GM21367 (cell line): ENCODE measurements at regions not wholly inside any gene's neighbourhood (a gene's known extent, or its start where the extent isn't known, plus 50 kb on each side); places are given as distances from the start of the nearest gene placed in this dataset.

Source experiments
- ATAC-seq: cut with Tn5 transposase; IDR thresholded peaks from one replicate; pipeline ENCODE4 v1.9.1; 2021; ENCODE audit not compliant: unreplicated experiment

- ATAC-seq, result no peak
Observed at GRCh38 chr2:45256173-45256866, 247.1 kb upstream of the SIX2 start.

GRCh38 chr2:45255563-45255962 is 246.3 kb upstream of the SIX2 start:
- ATAC-seq, result no peak

DNA sequence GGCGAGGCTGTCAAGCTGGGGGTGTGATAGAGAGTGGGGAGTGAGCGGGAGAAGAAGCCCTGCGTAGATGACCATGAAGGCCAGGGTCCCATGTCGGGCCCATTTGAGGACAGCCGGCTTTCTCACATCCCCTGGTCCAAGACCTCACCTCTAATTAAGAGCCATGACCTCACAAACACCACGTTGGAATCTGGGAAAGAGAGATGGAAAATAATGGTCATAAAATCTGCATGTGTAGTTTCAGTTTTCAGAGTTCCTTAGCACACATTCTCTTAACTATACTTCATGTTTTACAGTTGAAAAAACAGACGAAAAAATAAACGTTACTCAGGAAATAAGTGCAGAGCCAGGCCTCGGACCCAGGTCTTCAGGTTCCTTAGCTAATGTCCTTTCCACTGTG is 244.8 kb upstream of the SIX2 start:
- no peak for ATAC-seq

GRCh38 chr2:45253151-45253550 is 243.9 kb upstream of the SIX2 start:
- no peak for ATAC-seq

GRCh38 chr2:45250176-45250575 is 240.9 kb upstream of the SIX2 start:
- ATAC-seq, result no peak

DNA sequence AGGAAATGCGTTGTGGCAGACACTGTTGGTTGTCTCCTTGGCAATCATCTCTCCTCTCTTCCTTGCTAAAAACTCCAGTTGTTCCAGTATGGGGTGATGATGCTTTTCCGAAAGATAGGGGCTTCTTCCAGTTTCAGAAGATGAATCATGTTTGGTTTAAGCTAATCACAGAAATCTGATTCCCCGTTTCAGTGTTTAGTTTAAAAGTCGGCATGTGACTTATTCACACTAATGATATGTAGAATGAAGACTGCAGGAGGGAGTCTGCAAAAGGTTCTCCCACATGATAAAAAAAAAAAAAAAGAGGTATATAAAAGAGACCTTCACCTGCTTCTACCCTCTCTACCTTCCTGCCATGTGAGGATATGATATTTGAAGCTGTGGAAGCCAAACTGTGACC is 239.0 kb upstream of the SIX2 start:
- ATAC-seq, result no peak

- no peak for ATAC-seq
Observed at GRCh38 chr2:45244928-45245327, 235.7 kb upstream of the SIX2 start.

DNA sequence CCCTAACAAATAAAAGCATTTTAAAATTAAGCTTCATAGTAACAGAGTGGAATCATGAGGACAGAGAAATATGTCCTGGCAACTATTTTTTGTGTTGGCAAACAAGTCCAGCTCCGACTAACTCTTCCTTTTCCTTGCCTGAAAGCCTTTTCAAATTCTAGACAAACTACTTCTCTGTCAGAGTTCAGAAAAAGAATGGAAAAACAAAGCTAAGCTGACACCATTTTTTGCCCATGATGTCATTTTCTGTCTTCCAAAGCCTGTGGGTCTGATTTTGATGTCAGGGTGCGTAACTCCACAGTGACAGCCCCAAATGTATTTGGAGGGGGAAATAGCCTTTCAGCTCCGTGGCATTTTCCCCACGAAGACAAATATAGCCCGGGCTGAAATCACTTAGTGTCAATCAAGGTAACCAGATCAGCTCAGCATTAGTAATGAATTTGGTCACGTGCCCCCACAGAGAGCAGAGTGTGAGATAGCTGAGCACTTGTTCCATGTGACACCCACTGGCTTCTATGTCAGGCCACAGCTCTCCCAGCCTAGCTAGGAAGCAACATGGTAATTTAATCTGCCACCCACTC is 233.0 kb upstream of the SIX2 start:
- ATAC-seq, result no peak

DNA sequence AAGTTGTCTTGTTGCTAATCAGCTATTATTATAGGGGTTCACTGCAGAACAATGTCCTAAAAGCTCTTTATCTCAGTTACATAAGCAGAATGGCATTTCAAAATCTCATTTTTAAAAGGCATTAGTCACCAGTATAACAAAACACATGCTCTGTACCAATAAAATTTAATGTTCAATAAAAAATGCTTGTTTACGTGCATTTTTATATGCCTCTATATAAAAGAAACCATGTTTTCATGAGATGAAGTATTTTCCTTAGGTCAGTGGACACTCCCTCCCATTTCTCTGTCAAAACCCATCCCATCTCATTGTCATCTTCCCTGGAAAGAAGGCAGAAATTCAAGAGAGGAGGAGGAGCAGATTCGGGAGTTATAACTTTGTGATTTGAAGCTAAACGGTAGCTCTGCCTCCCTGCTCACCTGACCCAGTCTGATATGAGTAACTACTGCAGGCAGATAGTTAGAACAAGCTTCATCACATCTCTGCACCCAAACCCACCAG is 231.9 kb upstream of the SIX2 start:
- ATAC-seq, result no peak

DNA sequence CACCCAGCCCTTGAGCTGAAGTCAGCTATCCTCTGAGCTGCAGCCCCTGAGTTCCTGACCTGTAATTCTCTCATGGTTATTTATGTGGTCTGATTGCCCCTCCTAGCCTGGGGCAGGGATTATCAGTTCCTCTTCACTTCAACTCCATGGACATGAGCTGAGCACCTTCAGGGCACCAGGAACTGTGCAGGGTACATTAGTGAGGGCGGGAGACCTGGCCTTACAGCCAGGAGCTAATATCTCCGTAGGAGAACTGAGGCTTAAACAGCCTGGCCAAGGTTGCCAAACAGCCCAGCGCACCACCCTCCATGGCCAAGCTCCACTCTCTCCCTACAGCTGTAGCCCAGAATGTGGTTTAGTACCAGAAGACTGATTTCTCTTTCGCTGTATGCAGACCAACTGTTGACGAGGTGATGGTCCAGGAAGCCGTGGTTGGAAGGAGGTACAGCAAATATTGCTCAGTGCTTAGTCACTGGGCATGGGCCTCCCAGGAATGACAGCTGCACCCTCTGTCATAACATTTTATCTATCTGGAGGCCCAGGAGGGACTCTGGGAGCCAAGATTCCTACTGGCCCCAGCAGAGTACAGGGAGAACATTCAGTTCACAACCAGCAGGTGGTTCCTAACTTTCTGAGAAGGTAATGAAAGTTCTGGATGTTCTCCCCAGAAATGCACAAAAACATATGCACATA is 228.7 kb upstream of the SIX2 start:
- no peak for ATAC-seq

- no peak for ATAC-seq
Observed at GRCh38 chr2:45237128-45237527, 227.9 kb upstream of the SIX2 start.

DNA sequence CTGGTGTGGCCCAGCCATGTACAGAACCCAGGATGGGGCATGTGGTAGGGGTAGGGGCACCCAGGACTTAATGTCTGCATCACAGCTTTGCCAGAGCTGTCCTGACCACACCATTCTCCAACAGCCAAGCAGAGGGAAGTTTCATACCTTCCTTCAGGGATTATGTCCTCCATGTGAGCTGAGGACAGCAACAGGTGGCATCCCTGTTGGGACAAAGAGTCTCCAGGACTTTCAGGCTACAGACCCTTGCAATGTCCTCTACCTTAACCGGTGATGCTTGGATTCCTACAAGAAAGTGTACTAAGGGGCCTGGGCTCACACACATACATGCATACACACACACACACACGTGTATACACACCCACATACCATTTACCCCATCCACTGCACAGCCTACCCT is 227.0 kb upstream of the SIX2 start:
- ATAC-seq, result no peak

DNA sequence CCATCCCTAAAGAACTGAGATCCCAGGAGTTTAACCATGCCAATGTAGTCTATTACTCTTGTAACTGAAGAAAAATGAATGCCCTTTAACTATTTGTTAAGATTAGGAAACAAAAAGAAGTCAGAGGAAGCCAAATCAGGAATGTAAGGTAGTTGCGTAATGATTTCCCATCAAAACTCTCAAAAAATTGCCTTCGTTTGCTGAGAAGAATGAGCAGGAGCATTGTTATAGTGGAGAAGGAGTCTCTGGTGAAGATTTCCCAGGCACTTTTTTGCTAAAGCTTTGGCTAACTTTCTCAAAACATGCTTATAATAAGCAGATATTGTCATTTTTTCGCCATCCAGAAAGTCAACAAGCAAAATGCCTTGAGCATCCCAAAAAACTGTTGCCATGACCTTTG is 224.0 kb upstream of the SIX2 start:
- no peak for ATAC-seq

- no peak for ATAC-seq
Observed at GRCh38 chr2:45232818-45233217, 223.6 kb upstream of the SIX2 start.

GRCh38 chr2:45229411-45229810 is 220.2 kb upstream of the SIX2 start:
- ATAC-seq, result no peak

- no peak for ATAC-seq
Observed at GRCh38 chr2:45227347-45227746, 218.1 kb upstream of the SIX2 start.

DNA sequence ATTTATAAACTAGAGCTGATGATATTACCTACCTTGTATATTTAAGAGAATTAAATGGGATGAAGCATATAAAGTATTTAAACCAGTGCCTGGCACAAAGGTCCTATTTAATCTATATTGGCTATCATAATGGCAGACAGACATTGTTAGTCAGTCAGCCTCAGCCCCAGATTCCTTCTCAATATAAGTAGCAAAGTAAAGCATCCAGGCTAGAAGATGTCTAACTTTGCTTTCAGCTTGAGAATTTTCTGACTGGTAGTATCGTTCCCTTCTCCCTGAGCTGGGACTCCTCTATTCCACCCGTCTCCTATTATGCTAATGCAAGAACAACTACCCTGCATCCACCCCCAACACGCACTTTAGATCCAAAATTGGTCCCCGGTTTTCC is 215.7 kb upstream of the SIX2 start:
- no peak for ATAC-seq

DNA sequence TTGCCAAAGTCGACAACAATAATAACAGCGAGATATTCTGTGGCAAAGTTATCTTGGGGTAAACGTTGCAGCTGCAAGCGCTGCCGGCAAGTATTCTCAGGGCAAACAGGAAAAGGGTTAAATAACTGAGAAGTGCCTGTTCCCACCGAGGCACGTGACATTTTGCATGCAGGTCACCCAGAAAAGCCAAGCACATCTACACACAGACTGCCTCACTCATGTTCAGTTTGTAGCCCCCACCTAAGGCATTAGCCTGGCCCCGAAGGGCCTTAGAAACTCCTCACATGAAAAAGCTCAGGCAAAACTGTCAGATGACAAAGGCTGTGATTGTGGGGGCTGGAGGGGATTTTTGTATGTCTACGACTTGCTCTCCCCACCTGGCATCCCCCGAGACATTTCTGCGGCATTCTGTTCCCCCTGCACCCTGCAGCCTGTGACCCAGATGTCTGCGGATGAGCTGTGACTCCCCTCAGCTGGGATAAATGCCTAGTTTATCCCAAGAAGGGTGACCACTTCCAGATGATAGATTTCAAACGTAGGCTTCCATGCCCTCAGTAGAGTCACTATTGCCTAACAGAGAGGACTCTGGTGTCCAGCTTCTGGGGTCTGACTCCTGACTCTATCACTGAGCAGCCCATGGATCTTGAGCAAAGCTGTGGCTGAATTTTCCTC is 215.2 kb upstream of the SIX2 start:
- ATAC-seq, result no peak

- ATAC-seq, result no peak
Observed at GRCh38 chr2:45223531-45223930, 214.3 kb upstream of the SIX2 start.

DNA sequence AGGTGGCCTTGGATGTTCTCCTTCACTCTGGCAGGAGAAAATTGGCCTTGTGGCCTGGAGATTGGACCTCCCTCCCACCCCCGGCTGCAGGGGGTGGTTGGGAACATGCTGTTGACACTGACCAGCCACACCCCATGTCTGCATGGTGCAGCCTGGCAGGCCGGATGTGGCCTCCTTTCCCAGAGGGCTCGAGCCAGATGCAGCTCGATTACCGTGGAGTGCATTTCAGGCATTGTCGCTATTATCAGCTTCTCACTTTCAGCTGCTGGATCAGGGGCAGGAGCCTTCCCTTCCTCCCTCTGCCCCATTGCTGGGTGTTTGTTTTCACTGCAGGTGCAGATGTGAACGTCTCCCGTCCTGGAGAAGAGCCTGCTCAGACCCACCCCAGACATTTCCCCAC is 211.0 kb upstream of the SIX2 start:
- ATAC-seq, result no peak

DNA sequence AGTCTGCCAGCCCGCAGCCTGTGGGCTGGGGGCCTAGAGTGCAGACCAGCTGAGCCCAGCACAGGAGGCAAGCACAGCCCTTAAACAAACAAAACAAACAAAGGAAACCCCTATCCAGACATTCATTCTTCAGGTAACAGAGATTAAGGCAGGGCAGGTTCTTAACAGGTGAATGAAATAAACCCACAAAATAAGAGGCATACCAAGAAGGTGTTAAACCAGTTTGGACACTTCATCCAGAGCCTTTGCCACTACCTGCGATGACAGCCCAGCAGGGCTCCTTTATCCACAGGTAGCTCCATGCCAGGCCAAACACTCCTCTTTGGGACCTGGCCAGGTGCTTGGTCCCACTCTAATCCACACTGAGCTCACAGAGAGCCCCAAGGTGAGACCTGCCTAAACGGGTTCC is 209.7 kb upstream of the SIX2 start:
- no peak for ATAC-seq

DNA sequence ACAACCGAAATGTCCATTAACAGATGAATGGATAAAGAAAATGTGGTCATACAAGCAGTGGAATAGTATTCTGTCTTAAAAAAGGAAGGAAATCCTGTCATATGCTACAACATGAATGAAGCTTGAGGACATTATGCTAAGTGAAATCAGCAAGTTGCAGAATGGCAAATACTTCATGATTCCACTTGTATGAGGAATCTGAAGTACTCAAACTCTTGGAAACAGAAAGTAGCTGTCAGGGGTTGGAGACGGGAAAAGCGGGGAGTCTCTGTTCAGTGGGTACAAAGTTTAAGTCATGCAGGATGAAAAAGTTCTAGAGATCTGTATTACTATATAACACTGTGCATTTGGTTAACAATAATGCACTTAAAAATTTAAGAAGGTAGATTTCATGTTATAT is 209.0 kb upstream of the SIX2 start:
- no peak for ATAC-seq
